Peyer's patch (tissue), 4 donors: ENCODE measurements at regions not wholly inside any gene's neighbourhood (a gene's known extent, or its start where the extent isn't known, plus 50 kb on each side); places are given as distances from the start of the nearest gene placed in this dataset.

Experiments
- CTCF ChIP-seq, 6 experiments: fragments of 450-650 bp in 4 of 6; fragments of 200-600 bp in 2 of 6; sonication (generic) in 1 of 6; IDR thresholded peaks; one replicate each; pipeline ENCODE4 v1.5.1; 2017 to 2019; ENCODE audit warnings: antibody characterized with exemption in 6 of 6, mild to moderate bottlenecking in 3 of 6, moderate library complexity in 1 of 6
- POLR2A ChIP-seq, 2 donors: fragments of 450-650 bp; IDR thresholded peaks; one replicate each; pipeline ENCODE4 v1.5.1; 2017; ENCODE audit warnings: antibody characterized with exemption in 2 of 2, mild to moderate bottlenecking in 2 of 2, moderate library complexity in 2 of 2

DNA sequence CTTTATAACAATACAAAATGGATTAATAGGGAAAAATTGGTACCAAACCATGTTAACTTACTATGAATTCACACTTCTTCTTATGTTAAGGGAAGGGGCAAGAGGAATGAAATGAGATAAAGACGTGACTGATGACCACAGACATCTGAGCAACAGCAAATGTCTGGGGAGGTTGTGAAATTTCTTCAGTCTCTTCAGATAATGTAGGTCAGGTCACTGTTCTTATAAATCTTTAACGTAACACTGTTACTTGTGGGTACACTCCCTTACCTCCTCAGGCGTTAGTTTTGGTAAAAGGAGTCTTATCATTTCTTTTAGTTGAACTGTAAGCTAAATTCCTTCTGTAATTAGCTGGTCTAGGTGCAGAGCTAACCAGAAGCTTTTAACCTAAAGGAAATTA, 405.0 kb upstream of the LRFN5 start:
- TF ChIP-seq CTCF (IDR thresholded peaks at IDR 0.05): no peak
- no peak for TF ChIP-seq POLR2A (IDR thresholded peaks at IDR 0.05)
